NT2/D1 (cell line): ENCODE measurements at regions not wholly inside any gene's neighbourhood (a gene's known extent, or its start where the extent isn't known, plus 50 kb on each side); places are given as distances from the start of the nearest gene placed in this dataset.

ENCODE experiments used
- SUZ12 ChIP-seq: IDR thresholded peaks from 2 replicates; pipeline ENCODE4 v1.6.1; 2011; ENCODE audit not compliant: insufficient read length, insufficient read depth; ENCODE audit errors: extremely low read depth
- YY1 ChIP-seq: IDR thresholded peaks from 2 replicates; pipeline ENCODE4 v1.6.1; 2011; ENCODE audit not compliant: insufficient read length, insufficient read depth
- ZNF274 ChIP-seq: IDR thresholded peaks from 2 replicates; pipeline ENCODE4 v1.6.1; 2011; ENCODE audit warnings: mild to moderate bottlenecking, low read depth, low read length

GRCh38 chr20:39719293-39719692 is 757.1 kb downstream of the DHX35 start:
- no peak for TF ChIP-seq ZNF274
- no peak for TF ChIP-seq YY1
- no peak for TF ChIP-seq SUZ12
